Cardiac muscle cell (in vitro differentiated cells and primary cell): ENCODE measurements at regions not wholly inside any gene's neighbourhood (a gene's known extent, or its start where the extent isn't known, plus 50 kb on each side); places are given as distances from the start of the nearest gene placed in this dataset.

Source experiments
- DNase-seq, 2 donors: peaks; one replicate each; pipeline versions ENCODE4 v3.0.0 to v3.0.0-alpha.2; 2010 to 2017; ENCODE audit warnings: low read depth in 1 of 2, low spot score in 1 of 2
- H3K27ac ChIP-seq: fragments of 200-600 bp; sonication (generic); 2 replicates; pipeline ENCODE4 v1.5.1; 2016
- H3K27me3 ChIP-seq: fragments of 200-600 bp; sonication (generic); 2 replicates; pipeline ENCODE4 v1.6.0; 2016; ENCODE audit warnings: control low read depth
- H3K36me3 ChIP-seq: fragments of 200-600 bp; sonication (generic); 2 replicates; pipeline ENCODE4 v1.5.1; 2016; ENCODE audit warnings: control low read depth
- H3K4me1 ChIP-seq: fragments of 200-600 bp; sonication (generic); 2 replicates; pipeline ENCODE4 v1.8.1; 2017; ENCODE audit warnings: low read depth, mild to moderate bottlenecking, mixed run types
- H3K4me3 ChIP-seq: fragments of 200-600 bp; sonication (generic); 2 replicates; pipeline ENCODE4 v1.5.1; 2016; ENCODE audit warnings: mild to moderate bottlenecking
- H3K9me3 ChIP-seq: fragments of 200-600 bp; sonication (generic); 2 replicates; pipeline ENCODE4 v1.5.1; 2017; ENCODE audit warnings: low read depth, mild to moderate bottlenecking, control low read depth
- TF ChIP-seq, protein P1 (sequence below): IDR thresholded peaks from 2 replicates; pipeline ENCODE4 v1.5.1; 2012; ENCODE audit warnings: low read depth, mild to moderate bottlenecking, low read length

GRCh38 chr3:148582126-148582525, 115.6 kb upstream of the AGTR1 start:
- Histone ChIP-seq H3K27me3 (no peaks in the 10 kb centered on the region), H3K9me3 (no peaks in the 10 kb centered on the region), H3K4me3 (no peak overlapping the region), H3K27ac (no peak overlapping the region), H3K36me3 (no peaks in the 10 kb centered on the region), H3K4me1 (no peaks in the 10 kb centered on the region)
- TF ChIP-seq, protein P1, sequence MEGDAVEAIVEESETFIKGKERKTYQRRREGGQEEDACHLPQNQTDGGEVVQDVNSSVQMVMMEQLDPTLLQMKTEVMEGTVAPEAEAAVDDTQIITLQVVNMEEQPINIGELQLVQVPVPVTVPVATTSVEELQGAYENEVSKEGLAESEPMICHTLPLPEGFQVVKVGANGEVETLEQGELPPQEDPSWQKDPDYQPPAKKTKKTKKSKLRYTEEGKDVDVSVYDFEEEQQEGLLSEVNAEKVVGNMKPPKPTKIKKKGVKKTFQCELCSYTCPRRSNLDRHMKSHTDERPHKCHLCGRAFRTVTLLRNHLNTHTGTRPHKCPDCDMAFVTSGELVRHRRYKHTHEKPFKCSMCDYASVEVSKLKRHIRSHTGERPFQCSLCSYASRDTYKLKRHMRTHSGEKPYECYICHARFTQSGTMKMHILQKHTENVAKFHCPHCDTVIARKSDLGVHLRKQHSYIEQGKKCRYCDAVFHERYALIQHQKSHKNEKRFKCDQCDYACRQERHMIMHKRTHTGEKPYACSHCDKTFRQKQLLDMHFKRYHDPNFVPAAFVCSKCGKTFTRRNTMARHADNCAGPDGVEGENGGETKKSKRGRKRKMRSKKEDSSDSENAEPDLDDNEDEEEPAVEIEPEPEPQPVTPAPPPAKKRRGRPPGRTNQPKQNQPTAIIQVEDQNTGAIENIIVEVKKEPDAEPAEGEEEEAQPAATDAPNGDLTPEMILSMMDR: no peak
- no peak for DNase-seq

DNA sequence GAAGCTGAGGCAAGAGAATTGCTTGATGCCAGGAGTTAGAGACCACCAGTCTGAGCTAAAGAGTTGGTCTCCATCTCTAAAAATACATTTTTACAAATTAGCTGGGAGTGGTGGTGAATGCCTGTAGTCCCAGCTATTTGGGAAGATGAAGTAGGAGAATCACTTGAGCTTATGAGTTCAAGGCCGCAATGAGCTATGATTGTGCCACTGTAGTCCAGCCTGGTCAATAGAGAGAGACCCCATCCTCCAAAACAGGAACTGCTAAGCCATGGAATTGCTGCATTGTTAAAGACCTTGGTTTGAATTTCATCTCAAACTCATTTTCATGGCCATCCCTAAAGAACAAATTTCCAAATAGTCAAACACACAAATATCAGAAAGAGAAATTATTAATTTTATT, 113.9 kb upstream of the AGTR1 start:
- H3K36me3 ChIP-seq: no peaks in the 10 kb centered on the region
- DNase-seq: no peak
- no peaks in the 10 kb centered on the region for H3K9me3 ChIP-seq
- TF ChIP-seq, protein P1: no peak
- no peak overlapping the region for H3K27ac ChIP-seq
- H3K27me3 ChIP-seq: no peaks in the 10 kb centered on the region
- no peaks in the 10 kb centered on the region for H3K4me1 ChIP-seq
- no peak overlapping the region for H3K4me3 ChIP-seq

- no peaks in the 10 kb centered on the region for H3K36me3 ChIP-seq
- H3K27me3 ChIP-seq: no peaks in the 10 kb centered on the region
- no peak overlapping the region for H3K4me3 ChIP-seq
- DNase-seq: no peak
- no peak overlapping the region for H3K27ac ChIP-seq
- H3K4me1 ChIP-seq: no peaks in the 10 kb centered on the region
- H3K9me3 ChIP-seq: no peaks in the 10 kb centered on the region
- TF ChIP-seq, protein P1: no peak
Measured at GRCh38 chr3:148584438-148584837, 113.3 kb upstream of the AGTR1 start.

GRCh38 chr3:148585671-148586379, 111.9 kb upstream of the AGTR1 start:
- no peaks in the 10 kb centered on the region for H3K9me3 ChIP-seq
- DNase-seq: no peak
- no peak overlapping the region for H3K4me3 ChIP-seq
- H3K4me1 ChIP-seq: no peaks in the 10 kb centered on the region
- no peak overlapping the region for H3K27ac ChIP-seq
- H3K27me3 ChIP-seq: no peaks in the 10 kb centered on the region
- H3K36me3 ChIP-seq: no peaks in the 10 kb centered on the region
- TF ChIP-seq, protein P1: no peak

- no peak overlapping the region for H3K27ac ChIP-seq
- H3K4me1 ChIP-seq: no peaks in the 10 kb centered on the region
- no peaks in the 10 kb centered on the region for H3K27me3 ChIP-seq
- no peak overlapping the region for H3K4me3 ChIP-seq
- TF ChIP-seq, protein P1: no peak
- H3K9me3 ChIP-seq: no peaks in the 10 kb centered on the region
- DNase-seq: no peak
- no peaks in the 10 kb centered on the region for H3K36me3 ChIP-seq
Measured at GRCh38 chr3:148588291-148588690, 109.4 kb upstream of the AGTR1 start.
